Kidney epithelial cell (primary cell): ENCODE measurements at regions not wholly inside any gene's neighbourhood (a gene's known extent, or its start where the extent isn't known, plus 50 kb on each side); places are given as distances from the start of the nearest gene placed in this dataset.
"Not testable (repeated sequence)": the region's sequence is repeated elsewhere in the genome, so short reads cannot be mapped to it uniquely, and the experiment has no call there.

Experiments
- DNase-seq: peaks from one replicate; pipeline ENCODE4 v3.0.0-alpha.2; 2010; ENCODE audit warnings: low read depth
- H3K27me3 ChIP-seq: 2 replicates; pipeline ENCODE4 v1.6.0; 2011; ENCODE audit warnings: low read length; ENCODE audit not compliant: control insufficient read depth, insufficient read depth
- H3K36me3 ChIP-seq: 2 replicates; pipeline ENCODE4 v1.5.1; 2011; ENCODE audit warnings: low read length; ENCODE audit not compliant: control insufficient read depth, insufficient read depth
- H3K4me3 ChIP-seq: 2 replicates; pipeline ENCODE4 v1.5.1; 2011; ENCODE audit warnings: low read depth, mild to moderate bottlenecking, control low read depth, low read length
- TF ChIP-seq, protein P1 (sequence below): IDR thresholded peaks from 2 replicates; pipeline ENCODE4 v1.5.1; 2011; ENCODE audit warnings: mild to moderate bottlenecking, moderate library complexity, low read length, control low read depth, inconsistent platforms; ENCODE audit not compliant: insufficient read depth, poor library complexity, severe bottlenecking

DNA sequence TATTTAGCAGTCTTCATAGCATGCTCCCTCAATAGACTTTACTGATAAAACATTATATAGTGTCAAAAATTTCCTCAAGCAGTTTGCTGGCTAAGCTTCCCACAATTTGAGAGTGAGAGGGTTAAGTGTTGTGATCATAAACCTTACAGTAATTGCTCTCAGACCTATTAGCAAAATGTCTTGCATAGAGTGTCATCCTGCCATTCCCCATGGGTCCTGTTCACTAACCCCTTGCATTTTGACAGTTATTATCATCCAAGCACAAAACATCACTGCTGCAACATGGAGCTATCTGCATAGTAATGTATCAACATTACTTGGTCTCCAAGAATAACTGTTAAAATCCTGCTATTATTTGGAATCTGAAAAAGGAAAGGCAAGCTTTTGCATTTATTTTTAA, 196.1 kb upstream of the GK2 start:
- Histone ChIP-seq H3K27me3 (no peaks in the 10 kb centered on the region), H3K36me3 (no peaks in the 10 kb centered on the region), H3K4me3 (no peak overlapping the region)
- TF ChIP-seq, protein P1, sequence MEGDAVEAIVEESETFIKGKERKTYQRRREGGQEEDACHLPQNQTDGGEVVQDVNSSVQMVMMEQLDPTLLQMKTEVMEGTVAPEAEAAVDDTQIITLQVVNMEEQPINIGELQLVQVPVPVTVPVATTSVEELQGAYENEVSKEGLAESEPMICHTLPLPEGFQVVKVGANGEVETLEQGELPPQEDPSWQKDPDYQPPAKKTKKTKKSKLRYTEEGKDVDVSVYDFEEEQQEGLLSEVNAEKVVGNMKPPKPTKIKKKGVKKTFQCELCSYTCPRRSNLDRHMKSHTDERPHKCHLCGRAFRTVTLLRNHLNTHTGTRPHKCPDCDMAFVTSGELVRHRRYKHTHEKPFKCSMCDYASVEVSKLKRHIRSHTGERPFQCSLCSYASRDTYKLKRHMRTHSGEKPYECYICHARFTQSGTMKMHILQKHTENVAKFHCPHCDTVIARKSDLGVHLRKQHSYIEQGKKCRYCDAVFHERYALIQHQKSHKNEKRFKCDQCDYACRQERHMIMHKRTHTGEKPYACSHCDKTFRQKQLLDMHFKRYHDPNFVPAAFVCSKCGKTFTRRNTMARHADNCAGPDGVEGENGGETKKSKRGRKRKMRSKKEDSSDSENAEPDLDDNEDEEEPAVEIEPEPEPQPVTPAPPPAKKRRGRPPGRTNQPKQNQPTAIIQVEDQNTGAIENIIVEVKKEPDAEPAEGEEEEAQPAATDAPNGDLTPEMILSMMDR = no peak
- no peak for DNase-seq

GRCh38 chr4:79603681-79604080, 195.7 kb upstream of the GK2 start:
- TF ChIP-seq, protein P1 = no peak
- no peak overlapping the region for H3K4me3 ChIP-seq
- H3K36me3 ChIP-seq = no peaks in the 10 kb centered on the region
- no peak for DNase-seq
- no peaks in the 10 kb centered on the region for H3K27me3 ChIP-seq

- TF ChIP-seq, protein P1 = no peak
- no peak for DNase-seq
- no peaks in the 10 kb centered on the region for H3K27me3 ChIP-seq
- H3K36me3 ChIP-seq = no peaks in the 10 kb centered on the region
- H3K4me3 ChIP-seq = no peak overlapping the region
Measured at GRCh38 chr4:79599691-79600090, 191.7 kb upstream of the GK2 start.

- no peaks in the 10 kb centered on the region for H3K36me3 ChIP-seq
- DNase-seq = no peak
- TF ChIP-seq, protein P1 = no peak
- no peak overlapping the region for H3K4me3 ChIP-seq
- H3K27me3 ChIP-seq = no peaks in the 10 kb centered on the region
Measured at GRCh38 chr4:79598801-79599200, 190.8 kb upstream of the GK2 start.

- Histone ChIP-seq H3K36me3 (no peaks in the 10 kb centered on the region), H3K27me3 (no peaks in the 10 kb centered on the region), H3K4me3 (no peak overlapping the region)
- TF ChIP-seq, protein P1 = no peak
- DNase-seq = no peak
Measured at GRCh38 chr4:79598214-79598613, 190.2 kb upstream of the GK2 start.

GRCh38 chr4:79597266-79597665, 189.2 kb upstream of the GK2 start:
- no peak overlapping the region for H3K4me3 ChIP-seq
- no peaks in the 10 kb centered on the region for H3K27me3 ChIP-seq
- DNase-seq = no peak
- TF ChIP-seq, protein P1 = no peak
- no peaks in the 10 kb centered on the region for H3K36me3 ChIP-seq

GRCh38 chr4:79592218-79592617, 184.2 kb upstream of the GK2 start:
- DNase-seq, H3K4me3 ChIP-seq, H3K36me3 ChIP-seq, H3K27me3 ChIP-seq: not testable (repeated sequence)
